ENCODE measurements at regions not wholly inside any gene's neighbourhood (a gene's known extent, or its start where the extent isn't known, plus 50 kb on each side); places are given as distances from the start of the nearest gene placed in this dataset.

DNA sequence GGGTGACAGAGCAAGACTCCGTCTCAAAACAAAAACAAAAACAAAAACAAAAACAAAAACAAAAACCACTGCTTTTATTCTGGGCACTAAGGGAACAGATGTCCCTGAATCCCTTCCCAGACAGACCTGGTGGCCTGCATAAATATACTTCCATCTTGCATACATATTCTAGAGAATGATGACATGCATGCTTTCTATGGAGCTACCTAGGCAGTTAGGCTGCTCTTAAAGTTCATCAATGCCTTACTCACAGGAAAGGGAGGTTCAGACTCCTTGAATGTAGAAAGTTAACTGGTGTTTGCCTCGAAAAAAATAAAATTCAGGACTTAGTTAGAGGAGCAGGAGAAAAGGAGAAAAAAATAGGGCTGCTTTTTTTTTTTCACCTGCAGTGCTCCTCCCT lies 72.6 kb downstream of the C3orf38 start:
- ChIA-PET POLR2A (no interaction called here), CTCF (no interaction called here)
- TF ChIP-seq ZNF384 (IDR thresholded peaks at IDR 0.05) (no peak), CTBP1 (IDR thresholded peaks at IDR 0.05; ENCODE audit: borderline replicate concordance) (no peak), NFRKB (IDR thresholded peaks at IDR 0.05) (no peak), LEF1 (IDR thresholded peaks at IDR 0.05; ENCODE audit: borderline replicate concordance) (no peak), TARDBP (IDR thresholded peaks at IDR 0.05) (no peak), FOXA1 (IDR thresholded peaks at IDR 0.05) (no peak), ELF4 (IDR thresholded peaks at IDR 0.05) (no peak), SUZ12 (IDR thresholded peaks at IDR 0.05) (no peak), FOXK2 (IDR thresholded peaks at IDR 0.05) (no peak), BHLHE40 (IDR thresholded peaks at IDR 0.05; ENCODE audit: borderline replicate concordance) (no peak), SP1 (IDR thresholded peaks at IDR 0.05) (no peak), FOXM1 (IDR thresholded peaks at IDR 0.05; ENCODE audit: borderline replicate concordance) (no peak)
- TF ChIP-seq, protein P1, sequence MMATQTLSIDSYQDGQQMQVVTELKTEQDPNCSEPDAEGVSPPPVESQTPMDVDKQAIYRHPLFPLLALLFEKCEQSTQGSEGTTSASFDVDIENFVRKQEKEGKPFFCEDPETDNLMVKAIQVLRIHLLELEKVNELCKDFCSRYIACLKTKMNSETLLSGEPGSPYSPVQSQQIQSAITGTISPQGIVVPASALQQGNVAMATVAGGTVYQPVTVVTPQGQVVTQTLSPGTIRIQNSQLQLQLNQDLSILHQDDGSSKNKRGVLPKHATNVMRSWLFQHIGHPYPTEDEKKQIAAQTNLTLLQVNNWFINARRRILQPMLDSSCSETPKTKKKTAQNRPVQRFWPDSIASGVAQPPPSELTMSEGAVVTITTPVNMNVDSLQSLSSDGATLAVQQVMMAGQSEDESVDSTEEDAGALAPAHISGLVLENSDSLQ (IDR thresholded peaks at IDR 0.05), result no peak

DNA sequence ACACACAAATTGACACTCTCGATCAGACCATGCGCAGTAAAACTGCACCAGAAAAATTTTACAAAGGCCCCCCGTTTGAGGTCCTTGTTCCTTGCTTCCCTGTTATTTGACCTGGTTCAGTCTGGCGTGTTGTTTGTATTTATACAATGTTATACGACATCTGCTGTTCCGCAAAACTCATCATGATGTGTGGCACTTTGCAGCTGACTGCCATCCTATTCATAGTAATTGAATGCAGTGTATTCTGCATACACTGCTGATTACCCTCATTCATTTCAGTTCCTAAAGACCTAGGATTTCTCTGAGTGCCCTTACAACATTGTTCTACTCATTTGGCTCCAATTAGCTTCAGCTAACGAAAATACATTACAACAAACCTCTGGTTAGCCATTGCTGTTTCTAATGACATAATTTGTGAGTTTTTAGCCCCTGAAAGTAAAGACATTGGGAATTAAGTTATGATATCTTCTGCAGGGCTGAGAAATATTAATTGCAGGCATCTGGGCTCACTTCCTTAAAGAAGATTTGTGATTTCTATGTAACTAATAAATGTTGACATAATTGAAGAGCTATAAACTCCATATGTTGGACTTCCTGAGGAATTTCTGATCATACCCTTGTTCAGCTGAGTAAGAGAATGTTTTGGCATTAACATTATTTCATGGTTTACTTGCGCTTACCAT lies 75.7 kb downstream of the C3orf38 start:
- no peak for DNase-seq (ENCODE audit: extremely low spot score)
- TF ChIP-seq, protein P1 (IDR thresholded peaks at IDR 0.05), result no peak
- no peak for TF ChIP-seq ZNF384 (IDR thresholded peaks at IDR 0.05)
- POLR2A ChIA-PET, result no interaction called here
- CTCF ChIA-PET, result interaction anchor here (0.5 kb wide), 1 partner anchor 8 kb away, joined by 3 read pairs; no protein-coding TSS in a partner anchor

More for the DNA sequence above, 72.6 kb downstream of the C3orf38 start:
- DNase-seq (ENCODE audit: extremely low spot score), result no peak

DNA sequence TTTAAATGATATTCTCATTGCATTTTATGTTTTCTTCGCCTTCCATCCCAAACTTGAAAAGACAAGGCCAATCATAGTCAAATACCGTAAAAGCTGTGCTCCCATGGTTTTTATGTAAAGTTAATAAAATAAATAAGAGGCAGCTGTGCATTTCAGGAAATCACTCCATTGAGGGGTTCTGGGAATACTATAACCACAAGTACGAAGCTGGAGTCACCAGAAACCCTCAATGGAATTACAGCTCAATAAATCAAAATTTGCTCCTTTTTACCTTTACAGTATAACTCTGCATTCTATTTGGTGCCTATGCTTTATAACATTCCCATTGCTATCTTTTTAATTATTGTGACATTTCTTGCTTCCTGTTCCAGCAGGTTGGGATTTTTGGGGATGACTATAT lies 77.2 kb downstream of the C3orf38 start:
- POLR2A ChIA-PET, result no interaction called here
- no peak for DNase-seq (ENCODE audit: extremely low spot score)
- CTCF ChIA-PET, result no interaction called here
- TF ChIP-seq LEF1 (IDR thresholded peaks at IDR 0.05; ENCODE audit: borderline replicate concordance), result no peak
- TF ChIP-seq, protein P1 (IDR thresholded peaks at IDR 0.05), result no peak
- no peak for TF ChIP-seq SUZ12 (IDR thresholded peaks at IDR 0.05)
- TF ChIP-seq FOXK2 (IDR thresholded peaks at IDR 0.05), result no peak
- no peak for TF ChIP-seq SP1 (IDR thresholded peaks at IDR 0.05)
- TF ChIP-seq BHLHE40 (IDR thresholded peaks at IDR 0.05; ENCODE audit: borderline replicate concordance), result no peak
- no peak for TF ChIP-seq L3MBTL2 (conservative IDR thresholded peaks at IDR 0.05)
- TF ChIP-seq NFRKB (IDR thresholded peaks at IDR 0.05), result no peak
- no peak for TF ChIP-seq ELF4 (IDR thresholded peaks at IDR 0.05)
- TF ChIP-seq FOXA1 (IDR thresholded peaks at IDR 0.05), result no peak
- TF ChIP-seq FOXM1 (IDR thresholded peaks at IDR 0.05; ENCODE audit: borderline replicate concordance), result no peak

DNA sequence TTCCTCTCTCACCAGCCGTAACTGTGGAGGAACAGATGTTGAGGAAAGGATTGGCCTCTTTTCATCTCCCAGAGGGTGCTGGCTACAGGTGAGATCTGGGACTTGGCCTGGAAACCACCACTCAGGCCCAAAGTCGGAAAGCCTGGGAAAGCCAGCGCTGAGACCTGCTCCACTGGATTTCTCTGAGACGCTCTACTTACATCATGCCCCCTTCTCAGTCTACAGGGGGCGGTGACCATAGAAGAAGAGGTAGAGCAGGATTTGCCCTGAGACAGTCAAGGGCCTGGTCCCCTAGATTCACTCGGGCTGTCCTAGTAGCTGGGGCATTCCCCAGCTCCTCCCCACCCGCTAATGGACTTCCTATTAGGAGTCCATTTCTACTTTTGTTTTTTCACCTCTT lies 80.9 kb downstream of the C3orf38 start:
- ChIA-PET CTCF (no interaction called here), POLR2A (no interaction called here)
- no peak for DNase-seq (ENCODE audit: extremely low spot score)
- TF ChIP-seq, protein P1 (IDR thresholded peaks at IDR 0.05), result no peak
- TF ChIP-seq LEF1 (IDR thresholded peaks at IDR 0.05; ENCODE audit: borderline replicate concordance), result no peak
- no peak for TF ChIP-seq ARNT (IDR thresholded peaks at IDR 0.05)
- TF ChIP-seq HDGF (IDR thresholded peaks at IDR 0.05; ENCODE audit: borderline replicate concordance), result no peak
- TF ChIP-seq NFRKB (IDR thresholded peaks at IDR 0.05), result no peak
- TF ChIP-seq L3MBTL2 (conservative IDR thresholded peaks at IDR 0.05), result no peak
- TF ChIP-seq BHLHE40 (IDR thresholded peaks at IDR 0.05; ENCODE audit: borderline replicate concordance), result no peak
- TF ChIP-seq ZNF384 (IDR thresholded peaks at IDR 0.05), result no peak
- no peak for TF ChIP-seq TARDBP (IDR thresholded peaks at IDR 0.05)
- no peak for TF ChIP-seq FOXM1 (IDR thresholded peaks at IDR 0.05; ENCODE audit: borderline replicate concordance)
- no peak for TF ChIP-seq ELF4 (IDR thresholded peaks at IDR 0.05)
- no peak for TF ChIP-seq FOXA1 (IDR thresholded peaks at IDR 0.05)
- no peak for TF ChIP-seq FOXK2 (IDR thresholded peaks at IDR 0.05)
- TF ChIP-seq CTBP1 (IDR thresholded peaks at IDR 0.05; ENCODE audit: borderline replicate concordance), result no peak
- TF ChIP-seq SUZ12 (IDR thresholded peaks at IDR 0.05), result no peak
- TF ChIP-seq SP1 (IDR thresholded peaks at IDR 0.05), result no peak

DNA sequence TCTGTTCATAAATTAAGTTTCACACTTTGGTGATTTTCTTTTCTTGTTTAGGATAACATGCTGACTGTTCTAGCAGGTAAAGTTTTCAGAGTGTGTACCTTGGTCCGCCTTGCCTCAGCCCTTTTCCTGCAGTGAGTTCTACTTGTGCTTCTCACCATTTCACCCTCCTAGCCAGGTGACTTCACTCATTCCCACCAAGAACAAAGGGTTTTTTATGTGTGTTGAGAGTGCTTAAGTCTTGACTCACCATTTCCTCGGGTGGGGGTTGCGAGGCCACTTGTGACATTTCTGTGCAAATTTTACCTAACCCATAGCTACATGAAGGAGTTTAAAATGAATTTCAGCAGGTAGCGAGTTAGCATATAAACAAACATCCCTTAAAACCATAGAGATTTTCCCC lies 81.4 kb downstream of the C3orf38 start:
- ChIA-PET CTCF (no interaction called here), POLR2A (no interaction called here)
- TF ChIP-seq CTBP1 (IDR thresholded peaks at IDR 0.05; ENCODE audit: borderline replicate concordance) (no peak), HDGF (IDR thresholded peaks at IDR 0.05; ENCODE audit: borderline replicate concordance) (no peak), ARNT (IDR thresholded peaks at IDR 0.05) (no peak), TARDBP (IDR thresholded peaks at IDR 0.05) (no peak), SUZ12 (IDR thresholded peaks at IDR 0.05) (no peak), FOXA1 (IDR thresholded peaks at IDR 0.05) (no peak), BHLHE40 (IDR thresholded peaks at IDR 0.05; ENCODE audit: borderline replicate concordance) (no peak), ZNF384 (IDR thresholded peaks at IDR 0.05) (no peak), LEF1 (IDR thresholded peaks at IDR 0.05; ENCODE audit: borderline replicate concordance) (no peak), SP1 (IDR thresholded peaks at IDR 0.05) (no peak), L3MBTL2 (conservative IDR thresholded peaks at IDR 0.05) (no peak), ELF4 (IDR thresholded peaks at IDR 0.05) (no peak), NFRKB (IDR thresholded peaks at IDR 0.05) (no peak), FOXM1 (IDR thresholded peaks at IDR 0.05; ENCODE audit: borderline replicate concordance) (no peak)
- TF ChIP-seq, protein P1 (IDR thresholded peaks at IDR 0.05), result no peak
- no peak for DNase-seq (ENCODE audit: extremely low spot score)

Measured in HEK293T (cell line).